ENCODE measurements at regions not wholly inside any gene's neighbourhood (a gene's known extent, or its start where the extent isn't known, plus 50 kb on each side); places are given as distances from the start of the nearest gene placed in this dataset.

DNA sequence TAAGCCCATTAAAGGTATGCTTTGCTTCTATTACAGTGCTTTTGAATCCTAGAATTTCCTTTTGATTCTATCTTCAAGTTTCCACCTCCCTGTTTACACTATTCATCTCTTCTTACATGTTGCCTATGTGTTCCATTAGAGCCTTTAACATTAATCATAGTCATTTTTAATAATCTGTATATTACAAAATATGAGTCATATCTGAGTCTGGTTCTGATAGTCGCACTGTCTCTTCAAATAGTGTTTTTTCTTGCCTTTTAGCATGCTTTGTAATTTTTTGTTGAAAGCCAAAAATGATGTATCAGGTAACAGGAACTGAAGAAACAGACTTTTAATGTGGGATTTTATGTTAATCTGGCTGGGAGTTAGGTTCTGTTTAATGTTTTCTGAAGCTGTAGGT, 68.4 kb downstream of the DNAAF9 start:
- TF ChIP-seq, protein P1, sequence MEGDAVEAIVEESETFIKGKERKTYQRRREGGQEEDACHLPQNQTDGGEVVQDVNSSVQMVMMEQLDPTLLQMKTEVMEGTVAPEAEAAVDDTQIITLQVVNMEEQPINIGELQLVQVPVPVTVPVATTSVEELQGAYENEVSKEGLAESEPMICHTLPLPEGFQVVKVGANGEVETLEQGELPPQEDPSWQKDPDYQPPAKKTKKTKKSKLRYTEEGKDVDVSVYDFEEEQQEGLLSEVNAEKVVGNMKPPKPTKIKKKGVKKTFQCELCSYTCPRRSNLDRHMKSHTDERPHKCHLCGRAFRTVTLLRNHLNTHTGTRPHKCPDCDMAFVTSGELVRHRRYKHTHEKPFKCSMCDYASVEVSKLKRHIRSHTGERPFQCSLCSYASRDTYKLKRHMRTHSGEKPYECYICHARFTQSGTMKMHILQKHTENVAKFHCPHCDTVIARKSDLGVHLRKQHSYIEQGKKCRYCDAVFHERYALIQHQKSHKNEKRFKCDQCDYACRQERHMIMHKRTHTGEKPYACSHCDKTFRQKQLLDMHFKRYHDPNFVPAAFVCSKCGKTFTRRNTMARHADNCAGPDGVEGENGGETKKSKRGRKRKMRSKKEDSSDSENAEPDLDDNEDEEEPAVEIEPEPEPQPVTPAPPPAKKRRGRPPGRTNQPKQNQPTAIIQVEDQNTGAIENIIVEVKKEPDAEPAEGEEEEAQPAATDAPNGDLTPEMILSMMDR (conservative IDR thresholded peaks at IDR 0.05; ENCODE audit: low read length): no peak
- TF ChIP-seq EZH2phosphoT487 (IDR thresholded peaks at IDR 0.05; ENCODE audit: borderline replicate concordance, low read depth, low read length): no peak

All from OCI-LY7 (cell line).